MM.1S (cell line): ENCODE measurements at regions not wholly inside any gene's neighbourhood (a gene's known extent, or its start where the extent isn't known, plus 50 kb on each side); places are given as distances from the start of the nearest gene placed in this dataset.

ENCODE experiments used
- EZH2 ChIP-seq: fragments of 300-600 bp; sonication (generic); optimal IDR thresholded peaks from 2 replicates; pipeline ENCODE3; 2017; ENCODE audit warnings: low read depth, mild to moderate bottlenecking, antibody characterized with exemption, low read length, mixed read lengths
- TF ChIP-seq, protein P1 (sequence below): fragments of 300-600 bp; sonication (generic); IDR thresholded peaks from 2 replicates; pipeline ENCODE4 v1.5.1; 2016; ENCODE audit warnings: antibody characterized with exemption, low read length, mixed read lengths

DNA sequence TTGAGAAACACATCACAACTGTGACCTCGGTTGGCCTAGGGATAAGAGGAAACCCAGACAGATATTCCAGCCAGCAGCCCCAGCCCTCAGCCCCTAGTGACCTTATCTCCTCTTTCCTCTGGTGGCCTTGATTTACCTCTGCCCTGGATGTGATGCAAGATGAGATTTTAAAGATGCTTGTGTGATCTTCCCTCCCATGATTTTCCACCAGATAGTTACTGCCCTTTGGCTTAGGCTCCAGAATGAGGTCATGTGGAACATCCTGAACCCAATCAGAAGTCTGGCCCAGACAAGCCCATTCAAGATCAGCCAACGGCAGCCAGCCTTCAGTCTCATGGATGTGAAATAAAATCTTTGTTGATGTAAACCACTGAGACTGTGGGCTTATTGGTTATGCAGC, 104.0 kb downstream of the BANF2 start:
- TF ChIP-seq, protein P1, sequence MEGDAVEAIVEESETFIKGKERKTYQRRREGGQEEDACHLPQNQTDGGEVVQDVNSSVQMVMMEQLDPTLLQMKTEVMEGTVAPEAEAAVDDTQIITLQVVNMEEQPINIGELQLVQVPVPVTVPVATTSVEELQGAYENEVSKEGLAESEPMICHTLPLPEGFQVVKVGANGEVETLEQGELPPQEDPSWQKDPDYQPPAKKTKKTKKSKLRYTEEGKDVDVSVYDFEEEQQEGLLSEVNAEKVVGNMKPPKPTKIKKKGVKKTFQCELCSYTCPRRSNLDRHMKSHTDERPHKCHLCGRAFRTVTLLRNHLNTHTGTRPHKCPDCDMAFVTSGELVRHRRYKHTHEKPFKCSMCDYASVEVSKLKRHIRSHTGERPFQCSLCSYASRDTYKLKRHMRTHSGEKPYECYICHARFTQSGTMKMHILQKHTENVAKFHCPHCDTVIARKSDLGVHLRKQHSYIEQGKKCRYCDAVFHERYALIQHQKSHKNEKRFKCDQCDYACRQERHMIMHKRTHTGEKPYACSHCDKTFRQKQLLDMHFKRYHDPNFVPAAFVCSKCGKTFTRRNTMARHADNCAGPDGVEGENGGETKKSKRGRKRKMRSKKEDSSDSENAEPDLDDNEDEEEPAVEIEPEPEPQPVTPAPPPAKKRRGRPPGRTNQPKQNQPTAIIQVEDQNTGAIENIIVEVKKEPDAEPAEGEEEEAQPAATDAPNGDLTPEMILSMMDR: no peak
- no peak for TF ChIP-seq EZH2
